H9 (cell line): ENCODE measurements at regions not wholly inside any gene's neighbourhood (a gene's known extent, or its start where the extent isn't known, plus 50 kb on each side); places are given as distances from the start of the nearest gene placed in this dataset.

Experiments
- DNase-seq: peaks from one replicate; pipeline ENCODE4 v3.0.0-alpha.2; 2017
- H2AFZ ChIP-seq: one replicate; pipeline ENCODE4 v1.6.1; 2013; ENCODE audit warnings: mild to moderate bottlenecking, low read length, control low read depth, moderate library complexity
- H2AK5ac ChIP-seq: 2 replicates; pipeline ENCODE4 v1.6.1; 2013; ENCODE audit warnings: low read length, control low read depth, mixed read lengths; ENCODE audit not compliant: insufficient read length
- H2BK120ac ChIP-seq: one replicate; pipeline ENCODE4 v1.6.1; 2013; ENCODE audit warnings: low read depth, mild to moderate bottlenecking, low read length, control low read depth, inconsistent platforms; ENCODE audit not compliant: poor library complexity, severe bottlenecking
- H2BK12ac ChIP-seq: 2 replicates; pipeline ENCODE4 v1.6.1; 2013; ENCODE audit warnings: low read length, control low read depth, mixed read lengths, low read depth; ENCODE audit not compliant: insufficient read length
- H2BK15ac ChIP-seq: 2 replicates; pipeline ENCODE4 v1.6.1; 2013; ENCODE audit warnings: low read depth, low read length, control low read depth
- H2BK20ac ChIP-seq: one replicate; pipeline ENCODE4 v1.6.1; 2013; ENCODE audit warnings: low read depth, mild to moderate bottlenecking, low read length, control low read depth, inconsistent platforms; ENCODE audit not compliant: poor library complexity, severe bottlenecking
- H2BK5ac ChIP-seq: 2 replicates; pipeline ENCODE4 v1.6.1; 2013; ENCODE audit warnings: low read length, control low read depth, mixed read lengths; ENCODE audit not compliant: insufficient read length
- H3K14ac ChIP-seq: 2 replicates; pipeline ENCODE4 v1.6.1; 2013; ENCODE audit warnings: low read length, control low read depth; ENCODE audit not compliant: insufficient read depth
- H3K18ac ChIP-seq: 2 replicates; pipeline ENCODE4 v1.6.1; 2013; ENCODE audit warnings: low read depth, mild to moderate bottlenecking, mixed read lengths, low read length, control low read depth; ENCODE audit not compliant: insufficient read length
- H3K23ac ChIP-seq: 2 replicates; pipeline ENCODE4 v1.6.1; 2013; ENCODE audit warnings: low read length, control low read depth, mixed read lengths, low read depth; ENCODE audit not compliant: insufficient read length
- H3K23me2 ChIP-seq: 2 replicates; pipeline ENCODE4 v1.6.1; 2013; ENCODE audit warnings: low read depth, mild to moderate bottlenecking, mixed read lengths, low read length, control low read depth; ENCODE audit not compliant: insufficient read length, poor library complexity, severe bottlenecking
- H3K27ac ChIP-seq: 2 replicates; pipeline ENCODE4 v1.5.1; 2013; ENCODE audit warnings: low read length, control low read depth, mixed read lengths, low read depth; ENCODE audit not compliant: insufficient read length
- H3K27me3 ChIP-seq: 2 replicates; pipeline ENCODE4 v1.6.1; 2013; ENCODE audit warnings: low read length, control low read depth, inconsistent platforms; ENCODE audit not compliant: insufficient read depth
- H3K4ac ChIP-seq: 2 replicates; pipeline ENCODE4 v1.6.1; 2013; ENCODE audit warnings: low read depth, mild to moderate bottlenecking, control low read depth, inconsistent platforms, low read length, moderate library complexity
- H3K4me1 ChIP-seq: 2 replicates; pipeline ENCODE4 v1.6.1; 2013; ENCODE audit warnings: low read length, control low read depth, inconsistent platforms; ENCODE audit not compliant: insufficient read depth
- H3K4me2 ChIP-seq: 2 replicates; pipeline ENCODE4 v1.6.1; 2013; ENCODE audit warnings: low read length, control low read depth, mixed read lengths; ENCODE audit not compliant: insufficient read length, insufficient read depth
- H3K56ac ChIP-seq: 2 replicates; pipeline ENCODE4 v1.6.1; 2013; ENCODE audit warnings: low read depth, mild to moderate bottlenecking, mixed read lengths, low read length, control low read depth; ENCODE audit not compliant: insufficient read length
- H3K79me1 ChIP-seq: 2 replicates; pipeline ENCODE4 v1.6.1; 2013; ENCODE audit warnings: low read depth, mild to moderate bottlenecking, moderate library complexity, low read length, control low read depth, inconsistent platforms; ENCODE audit not compliant: insufficient read depth, poor library complexity, severe bottlenecking
- H3K79me2 ChIP-seq: 2 replicates; pipeline ENCODE4 v1.6.1; 2013; ENCODE audit warnings: low read length, control low read depth, inconsistent platforms; ENCODE audit not compliant: insufficient read depth
- H3K9ac ChIP-seq: 2 replicates; pipeline ENCODE4 v1.6.1; 2013; ENCODE audit warnings: low read length, control low read depth, mixed read lengths; ENCODE audit not compliant: insufficient read length; ENCODE audit errors: extremely low read depth
- H3K9me3 ChIP-seq: one replicate; pipeline ENCODE4 v1.6.1; 2013; ENCODE audit warnings: low read depth, low read length, inconsistent platforms; ENCODE audit not compliant: control insufficient read depth
- H3T11ph ChIP-seq: one replicate; pipeline ENCODE4 v1.6.1; 2013; ENCODE audit warnings: mild to moderate bottlenecking, low read length, control low read depth, inconsistent platforms
- H4K20me1 ChIP-seq: one replicate; pipeline ENCODE4 v1.6.1; 2013; ENCODE audit not compliant: control insufficient read depth, insufficient read length, insufficient read depth
- H4K5ac ChIP-seq: 2 replicates; pipeline ENCODE4 v1.6.1; 2013; ENCODE audit warnings: low read depth, mild to moderate bottlenecking, mixed read lengths, low read length, control low read depth; ENCODE audit not compliant: insufficient read length
- H4K8ac ChIP-seq: replicated peaks from 2 replicates; pipeline ENCODE4 v1.6.1; 2013; ENCODE audit warnings: low read length, control low read depth, mixed read lengths, low read depth; ENCODE audit not compliant: insufficient read length
- H4K91ac ChIP-seq: 2 replicates; pipeline ENCODE4 v1.6.1; 2013; ENCODE audit warnings: low read depth, mild to moderate bottlenecking, moderate library complexity, mixed read lengths, low read length, control low read depth; ENCODE audit not compliant: insufficient read length
- H3K27ac Mint-ChIP-seq, 3 experiments: 2 replicates in 2 of 3; 3 replicates in 1 of 3; pipeline ENCODE4 v1.8.0; 2020 to 2021; ENCODE audit warnings: mixed read lengths in 3 of 3, mild to moderate bottlenecking in 1 of 3, moderate library complexity in 1 of 3
- H3K27me3 Mint-ChIP-seq: 2 replicates; pipeline ENCODE4 v1.8.0; 2021; ENCODE audit warnings: low read depth, mild to moderate bottlenecking, moderate library complexity, mixed read lengths
- H3K36me3 Mint-ChIP-seq, 3 experiments: 2 replicates in 2 of 3; 3 replicates in 1 of 3; pipeline ENCODE4 v1.8.0; 2020 to 2021; ENCODE audit warnings: low read depth in 3 of 3, mixed read lengths in 3 of 3; ENCODE audit not compliant: insufficient read depth in 1 of 3
- H3K4me1 Mint-ChIP-seq, 2 experiments: 2 replicates each; pipeline ENCODE4 v1.8.0; 2020; ENCODE audit warnings: mixed read lengths in 2 of 2
- H3K4me3 Mint-ChIP-seq, 2 experiments: 2 replicates in 1 of 2; 3 replicates in 1 of 2; pipeline ENCODE4 v1.8.0; 2020 to 2021; ENCODE audit warnings: mild to moderate bottlenecking in 2 of 2, mixed read lengths in 2 of 2, moderate library complexity in 1 of 2
- H3K9me3 Mint-ChIP-seq, 2 experiments: 2 replicates in 1 of 2; 3 replicates in 1 of 2; pipeline ENCODE4 v1.8.0; 2020; ENCODE audit warnings: mild to moderate bottlenecking in 2 of 2, mixed read lengths in 2 of 2, moderate library complexity in 1 of 2
- CTCF ChIP-seq: fragments of 200-600 bp; sonication (generic); conservative IDR thresholded peaks from 3 replicates; pipeline ENCODE4 v1.8.0; 2021; ENCODE audit warnings: antibody characterized with exemption, mild to moderate bottlenecking

DNA sequence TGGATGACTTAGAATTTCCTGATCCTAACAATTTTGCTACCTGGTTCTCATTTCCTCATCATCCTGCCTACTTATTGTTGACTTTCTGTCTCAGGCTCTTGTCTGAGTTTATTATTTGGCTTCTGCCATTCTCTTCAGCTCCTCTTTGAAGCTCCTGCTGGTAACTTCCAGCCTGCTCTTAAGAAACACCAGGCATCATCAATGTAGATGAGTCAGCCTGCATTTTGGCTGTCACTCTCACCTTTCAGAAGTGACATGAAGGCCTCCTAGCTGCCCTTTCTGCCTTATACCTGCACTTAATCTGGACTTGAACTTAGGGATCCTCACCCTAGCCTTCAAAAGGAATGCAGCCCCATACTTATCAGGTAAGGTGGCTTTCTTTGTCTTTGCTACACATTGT is 551.8 kb upstream of the ZNF608 start:
- H2BK20ac ChIP-seq, result no peak overlapping the region
- TF ChIP-seq CTCF, result no peak
- H3K4me1 ChIP-seq, result peaks cover 5% of the 10 kb centered on the region; the same call in 1 of the 2 replicates
- no peak overlapping the region for H4K5ac ChIP-seq
- no peak overlapping the region for H3K56ac ChIP-seq
- H3T11ph ChIP-seq, result no peak overlapping the region
- no peak overlapping the region for H3K14ac ChIP-seq
- no peak overlapping the region for H2BK120ac ChIP-seq
- no peak overlapping the region for H4K8ac ChIP-seq
- no peak overlapping the region for H3K4me2 ChIP-seq
- no peaks in the 10 kb centered on the region for H3K79me2 ChIP-seq
- no peak overlapping the region for H3K23ac ChIP-seq
- Mint-ChIP-seq H3K36me3 (peaks cover 0 to 4% (median 0%) of the 10 kb centered on the region in 3 experiments; a peak in 1 of 7 replicates), H3K9me3 (no peaks in the 10 kb centered on the region), H3K4me3 (no peak overlapping the region), H3K27me3 (no peaks in the 10 kb centered on the region), H3K4me1 (peaks cover 19 to 20% of the 10 kb centered on the region in 2 experiments), H3K27ac (peak overlapping the region in 2 of 3 experiments; percentile 2 to 39; a peak in 3 of 7 replicates)
- H3K9ac ChIP-seq, result no peak overlapping the region
- H3K27ac ChIP-seq, result no peak overlapping the region
- no peak for DNase-seq
- no peak overlapping the region for H2BK15ac ChIP-seq
- no peak overlapping the region for H4K91ac ChIP-seq
- no peak overlapping the region for H2AFZ ChIP-seq
- no peaks in the 10 kb centered on the region for H3K23me2 ChIP-seq
- no peak overlapping the region for H3K4ac ChIP-seq
- no peaks in the 10 kb centered on the region for H3K27me3 ChIP-seq
- no peaks in the 10 kb centered on the region for H3K9me3 ChIP-seq
- no peak overlapping the region for H2BK5ac ChIP-seq
- no peaks in the 10 kb centered on the region for H4K20me1 ChIP-seq
- no peak overlapping the region for H2AK5ac ChIP-seq
- H2BK12ac ChIP-seq, result no peak overlapping the region
- no peak overlapping the region for H3K18ac ChIP-seq
- no peaks in the 10 kb centered on the region for H3K79me1 ChIP-seq
